TTC549 (cell line): ENCODE measurements at regions not wholly inside any gene's neighbourhood (a gene's known extent, or its start where the extent isn't known, plus 50 kb on each side); places are given as distances from the start of the nearest gene placed in this dataset.
"Not testable (repeated sequence)": the region's sequence is repeated elsewhere in the genome, so short reads cannot be mapped to it uniquely, and the experiment has no call there.

Experiments
- FAIRE-seq: peaks from 2 replicates; lab custom pipeline; 2012; peaks lifted over from hg19 to GRCh38; lab: Jason Lieb, UNC

GRCh38 chr5:104541141-104541785, 978.7 kb upstream of the NUDT12 start:
- FAIRE-seq: no peak

GRCh38 chr5:104540448-104540847, 977.9 kb upstream of the NUDT12 start:
- no peak for FAIRE-seq

- FAIRE-seq: no peak
These were observed 977.2 kb upstream of the NUDT12 start for GRCh38 chr5:104539618-104540350.

- FAIRE-seq: no peak
These were observed 976.1 kb upstream of the NUDT12 start for GRCh38 chr5:104538734-104539133.

- no peak for FAIRE-seq
These were observed 970.9 kb upstream of the NUDT12 start for GRCh38 chr5:104533498-104533897.

- no peak for FAIRE-seq
These were observed 964.3 kb upstream of the NUDT12 start for GRCh38 chr5:104526866-104527265.

GRCh38 chr5:104513640-104514072, 951.1 kb upstream of the NUDT12 start:
- FAIRE-seq: no peak

- no peak for FAIRE-seq
These were observed 950.6 kb upstream of the NUDT12 start for GRCh38 chr5:104513121-104513602.

GRCh38 chr5:104512063-104512825, 949.7 kb upstream of the NUDT12 start:
- no peak for FAIRE-seq

- no peak for FAIRE-seq
These were observed 935.7 kb upstream of the NUDT12 start for GRCh38 chr5:104498281-104498680.

GRCh38 chr5:104494083-104494482, 931.5 kb upstream of the NUDT12 start:
- FAIRE-seq: no peak

- no peak for FAIRE-seq
These were observed 910.2 kb upstream of the NUDT12 start for GRCh38 chr5:104472811-104473210.

GRCh38 chr5:104456122-104456521, 893.5 kb upstream of the NUDT12 start:
- FAIRE-seq: no peak

GRCh38 chr5:104452550-104452949, 890.0 kb upstream of the NUDT12 start:
- no peak for FAIRE-seq

- FAIRE-seq: not testable (repeated sequence)
These were observed 889.3 kb upstream of the NUDT12 start for GRCh38 chr5:104451911-104452310.

GRCh38 chr5:104444656-104445055, 882.1 kb upstream of the NUDT12 start:
- no peak for FAIRE-seq

GRCh38 chr5:104443706-104444105, 881.1 kb upstream of the NUDT12 start:
- no peak for FAIRE-seq

GRCh38 chr5:104431981-104432380, 869.4 kb upstream of the NUDT12 start:
- FAIRE-seq: no peak

GRCh38 chr5:104431002-104431620, 868.5 kb upstream of the NUDT12 start:
- FAIRE-seq: no peak

- no peak for FAIRE-seq
These were observed 867.3 kb upstream of the NUDT12 start for GRCh38 chr5:104429911-104430310.

- FAIRE-seq: no peak
These were observed 858.8 kb upstream of the NUDT12 start for GRCh38 chr5:104421431-104421830.

GRCh38 chr5:104418056-104418455, 855.5 kb upstream of the NUDT12 start:
- FAIRE-seq: no peak
